ENCODE measurements at regions not wholly inside any gene's neighbourhood (a gene's known extent, or its start where the extent isn't known, plus 50 kb on each side); places are given as distances from the start of the nearest gene placed in this dataset.

DNA sequence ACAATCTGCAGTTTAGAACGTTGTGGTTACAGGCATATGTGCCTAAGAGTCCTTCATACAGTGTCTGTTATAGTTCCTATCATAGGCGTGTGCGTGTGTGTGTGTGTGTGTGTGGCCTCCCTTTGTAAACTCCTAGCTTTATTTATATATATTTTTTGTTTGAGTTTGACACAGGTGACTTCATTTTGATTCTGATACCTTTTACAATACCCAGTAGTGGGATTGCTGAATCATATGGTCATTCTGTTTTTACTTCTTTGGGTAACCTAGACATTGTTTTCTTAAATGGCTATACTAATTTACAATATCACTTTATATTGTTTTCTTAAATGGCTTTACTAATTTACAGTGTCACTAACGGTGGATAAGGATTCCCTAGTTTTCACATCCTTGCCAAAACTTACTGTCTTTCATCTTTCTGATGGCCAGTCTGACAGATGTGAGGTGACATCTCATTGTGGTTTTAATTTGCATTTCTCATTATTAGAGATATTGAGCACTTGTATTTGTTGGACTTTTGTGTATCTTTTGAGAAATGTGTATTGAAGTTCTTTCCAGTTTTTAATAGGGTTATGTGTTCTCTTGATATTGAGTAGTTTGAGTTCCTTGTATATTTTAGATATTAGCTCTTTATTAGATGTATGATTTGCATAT is 211.1 kb upstream of the NUDT6 start:
- TF ChIP-seq POLR2A (IDR thresholded peaks at IDR 0.05; ENCODE audit: low read depth, low read length) (no peak), POLR2AphosphoS5 (IDR thresholded peaks at IDR 0.05; ENCODE audit: low read depth, low read length) (no peak)
